IPS-18c (cell line): ENCODE measurements at regions not wholly inside any gene's neighbourhood (a gene's known extent, or its start where the extent isn't known, plus 50 kb on each side); places are given as distances from the start of the nearest gene placed in this dataset.
"Not testable (repeated sequence)": the region's sequence is repeated elsewhere in the genome, so short reads cannot be mapped to it uniquely, and the experiment has no call there.

Experiments used
- H3K4me3 ChIP-seq: 2 replicates; pipeline ENCODE4 v1.7.0; 2013; ENCODE audit warnings: low read depth, mild to moderate bottlenecking, low read length, moderate library complexity; ENCODE audit not compliant: insufficient read depth
- H3K9me3 ChIP-seq: one replicate; pipeline ENCODE4 v1.6.1; 2013; ENCODE audit warnings: mild to moderate bottlenecking, low read length, moderate library complexity; ENCODE audit not compliant: control insufficient read depth, insufficient read depth

- no peak overlapping the region for H3K4me3 ChIP-seq
Observed at GRCh38 chr20:48409055-48409615, 418.7 kb downstream of the PREX1 start.

GRCh38 chr20:48407710-48408109 lies 420.1 kb downstream of the PREX1 start:
- H3K4me3 ChIP-seq = no peak overlapping the region
- no peaks in the 10 kb centered on the region for H3K9me3 ChIP-seq

More at GRCh38 chr20:48409055-48409615, 418.7 kb downstream of the PREX1 start:
- H3K9me3 ChIP-seq = no peaks in the 10 kb centered on the region

- H3K9me3 ChIP-seq = no peaks in the 10 kb centered on the region
- no peak overlapping the region for H3K4me3 ChIP-seq
Observed at GRCh38 chr20:48406912-48407340, 420.9 kb downstream of the PREX1 start.

GRCh38 chr20:48406498-48406897 lies 421.3 kb downstream of the PREX1 start:
- H3K4me3 ChIP-seq = no peak overlapping the region
- no peaks in the 10 kb centered on the region for H3K9me3 ChIP-seq

GRCh38 chr20:48405909-48406308 lies 421.9 kb downstream of the PREX1 start:
- Histone ChIP-seq H3K9me3 (no peaks in the 10 kb centered on the region), H3K4me3 (no peak overlapping the region)

GRCh38 chr20:48404598-48404997 lies 423.2 kb downstream of the PREX1 start:
- H3K4me3 ChIP-seq = no peak overlapping the region

GRCh38 chr20:48403167-48403761 lies 424.5 kb downstream of the PREX1 start:
- no peaks in the 10 kb centered on the region for H3K9me3 ChIP-seq
- H3K4me3 ChIP-seq = no peak overlapping the region

More at GRCh38 chr20:48404598-48404997, 423.2 kb downstream of the PREX1 start:
- no peaks in the 10 kb centered on the region for H3K9me3 ChIP-seq

- Histone ChIP-seq H3K4me3 (no peak overlapping the region), H3K9me3 (no peaks in the 10 kb centered on the region)
Observed at GRCh38 chr20:48401359-48401758, 426.4 kb downstream of the PREX1 start.

GRCh38 chr20:48400009-48400408 lies 427.8 kb downstream of the PREX1 start:
- Histone ChIP-seq H3K9me3 (no peaks in the 10 kb centered on the region), H3K4me3 (no peak overlapping the region)

- no peaks in the 10 kb centered on the region for H3K9me3 ChIP-seq
- no peak overlapping the region for H3K4me3 ChIP-seq
Observed at GRCh38 chr20:48398506-48399449, 429.0 kb downstream of the PREX1 start.

GRCh38 chr20:48396981-48397861 lies 430.6 kb downstream of the PREX1 start:
- H3K4me3 ChIP-seq, H3K9me3 ChIP-seq: not testable (repeated sequence)

- Histone ChIP-seq H3K4me3 (no peak overlapping the region), H3K9me3 (no peaks in the 10 kb centered on the region)
Observed at GRCh38 chr20:48395816-48396546, 431.8 kb downstream of the PREX1 start.

GRCh38 chr20:48394415-48395081 lies 433.3 kb downstream of the PREX1 start:
- Histone ChIP-seq H3K4me3 (no peak overlapping the region), H3K9me3 (no peaks in the 10 kb centered on the region)

GRCh38 chr20:48393737-48394314 lies 434.0 kb downstream of the PREX1 start:
- no peaks in the 10 kb centered on the region for H3K9me3 ChIP-seq
- H3K4me3 ChIP-seq = no peak overlapping the region

- Histone ChIP-seq H3K4me3 (no peak overlapping the region), H3K9me3 (no peaks in the 10 kb centered on the region)
Observed at GRCh38 chr20:48393311-48393685, 434.5 kb downstream of the PREX1 start.
